H1 (cell line): ENCODE measurements at regions not wholly inside any gene's neighbourhood (a gene's known extent, or its start where the extent isn't known, plus 50 kb on each side); places are given as distances from the start of the nearest gene placed in this dataset.

Source experiments
- CBX5 ChIP-seq: fragments of 300-800, 300-1000 bp; sonication (generic); IDR thresholded peaks from 2 replicates; pipeline ENCODE4 v1.7.1; 2016; ENCODE audit warnings: antibody characterized with exemption, low read length, low read depth
- CREB1 ChIP-seq: IDR thresholded peaks from 2 replicates; pipeline ENCODE4 v1.6.1; 2012; ENCODE audit warnings: inconsistent platforms
- CTBP2 ChIP-seq: IDR thresholded peaks from 2 replicates; pipeline ENCODE4 v1.7.0; 2011; ENCODE audit warnings: borderline replicate concordance, mild to moderate bottlenecking, moderate library complexity, mixed read lengths, low read length; ENCODE audit not compliant: insufficient read depth, insufficient read length
- EZH2 ChIP-seq: fragments of 200-600 bp; sonication (generic); IDR thresholded peaks from 2 replicates; pipeline ENCODE4 v1.7.1; 2012; ENCODE audit warnings: low read depth, mild to moderate bottlenecking, moderate library complexity, low read length, inconsistent platforms; ENCODE audit not compliant: severe bottlenecking
- POLR2AphosphoS5 ChIP-seq: IDR thresholded peaks from 2 replicates; pipeline ENCODE4 v1.6.1; 2011; ENCODE audit warnings: low read depth, low read length
- RBBP5 ChIP-seq: IDR thresholded peaks from 2 replicates; pipeline ENCODE4 v1.7.1; 2012; ENCODE audit warnings: low read depth, mild to moderate bottlenecking, inconsistent platforms, low read length, moderate library complexity, borderline replicate concordance
- YY1 ChIP-seq: IDR thresholded peaks from 2 replicates; pipeline ENCODE4 v1.6.1; 2011; ENCODE audit warnings: low read depth, mild to moderate bottlenecking, low read length
- TF ChIP-seq, protein P1 (sequence below): IDR thresholded peaks from 2 replicates; pipeline ENCODE4 v1.6.1; 2012; ENCODE audit warnings: low read length, inconsistent platforms
- TF ChIP-seq, protein P2 (sequence below), 3 experiments: IDR thresholded peaks; 1 replicate in 2 of 3; 2 replicates in 1 of 3; pipeline versions ENCODE4 v1.5.1 to v1.6.1; 2011; ENCODE audit warnings: low read length in 3 of 3, mild to moderate bottlenecking in 3 of 3, inconsistent platforms in 2 of 3, low read depth in 1 of 3, moderate library complexity in 1 of 3; ENCODE audit not compliant: insufficient read depth in 1 of 3; ENCODE audit errors: control extremely low read depth in 1 of 3

DNA sequence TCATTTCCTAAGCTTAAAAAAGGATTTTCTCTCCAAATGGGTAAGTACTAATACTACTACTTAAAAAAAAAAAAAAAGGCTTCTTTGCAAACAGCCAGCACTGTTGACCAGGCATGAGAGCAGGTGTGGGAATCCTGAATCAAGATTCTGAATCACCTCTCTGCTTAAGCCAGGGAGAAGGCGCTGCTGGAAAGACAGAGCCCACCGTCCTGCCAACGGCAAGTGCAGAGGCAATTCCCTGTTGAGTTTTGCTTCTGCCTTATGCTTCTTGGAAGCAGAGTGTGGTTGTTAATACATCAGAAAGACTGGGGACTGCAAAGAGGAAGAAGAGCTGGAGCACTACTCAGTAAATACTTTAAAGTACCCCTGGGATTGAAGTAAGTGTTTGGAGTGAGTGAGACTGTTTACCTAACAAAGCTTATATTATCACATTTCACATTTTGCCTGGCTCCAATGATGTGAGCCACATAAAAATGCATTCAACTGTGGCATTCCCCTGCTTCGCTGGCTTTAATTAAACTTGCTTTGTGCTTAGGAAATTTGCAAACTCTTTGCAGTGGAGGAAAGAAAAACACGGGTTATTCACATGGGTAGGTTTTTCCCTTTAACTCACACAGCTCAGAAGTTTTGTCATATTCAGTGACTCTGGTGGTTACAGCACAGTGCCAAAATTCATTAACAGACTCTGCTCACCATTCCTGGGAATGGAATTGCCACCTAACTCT, 86.0 kb upstream of the KIF2B start:
- TF ChIP-seq EZH2 (no peak), YY1 (no peak), RBBP5 (no peak), CBX5 (no peak), CTBP2 (no peak), CREB1 (no peak), POLR2AphosphoS5 (no peak)
- TF ChIP-seq, protein P1, sequence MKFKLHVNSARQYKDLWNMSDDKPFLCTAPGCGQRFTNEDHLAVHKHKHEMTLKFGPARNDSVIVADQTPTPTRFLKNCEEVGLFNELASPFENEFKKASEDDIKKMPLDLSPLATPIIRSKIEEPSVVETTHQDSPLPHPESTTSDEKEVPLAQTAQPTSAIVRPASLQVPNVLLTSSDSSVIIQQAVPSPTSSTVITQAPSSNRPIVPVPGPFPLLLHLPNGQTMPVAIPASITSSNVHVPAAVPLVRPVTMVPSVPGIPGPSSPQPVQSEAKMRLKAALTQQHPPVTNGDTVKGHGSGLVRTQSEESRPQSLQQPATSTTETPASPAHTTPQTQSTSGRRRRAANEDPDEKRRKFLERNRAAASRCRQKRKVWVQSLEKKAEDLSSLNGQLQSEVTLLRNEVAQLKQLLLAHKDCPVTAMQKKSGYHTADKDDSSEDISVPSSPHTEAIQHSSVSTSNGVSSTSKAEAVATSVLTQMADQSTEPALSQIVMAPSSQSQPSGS, result no peak
- TF ChIP-seq, protein P2, sequence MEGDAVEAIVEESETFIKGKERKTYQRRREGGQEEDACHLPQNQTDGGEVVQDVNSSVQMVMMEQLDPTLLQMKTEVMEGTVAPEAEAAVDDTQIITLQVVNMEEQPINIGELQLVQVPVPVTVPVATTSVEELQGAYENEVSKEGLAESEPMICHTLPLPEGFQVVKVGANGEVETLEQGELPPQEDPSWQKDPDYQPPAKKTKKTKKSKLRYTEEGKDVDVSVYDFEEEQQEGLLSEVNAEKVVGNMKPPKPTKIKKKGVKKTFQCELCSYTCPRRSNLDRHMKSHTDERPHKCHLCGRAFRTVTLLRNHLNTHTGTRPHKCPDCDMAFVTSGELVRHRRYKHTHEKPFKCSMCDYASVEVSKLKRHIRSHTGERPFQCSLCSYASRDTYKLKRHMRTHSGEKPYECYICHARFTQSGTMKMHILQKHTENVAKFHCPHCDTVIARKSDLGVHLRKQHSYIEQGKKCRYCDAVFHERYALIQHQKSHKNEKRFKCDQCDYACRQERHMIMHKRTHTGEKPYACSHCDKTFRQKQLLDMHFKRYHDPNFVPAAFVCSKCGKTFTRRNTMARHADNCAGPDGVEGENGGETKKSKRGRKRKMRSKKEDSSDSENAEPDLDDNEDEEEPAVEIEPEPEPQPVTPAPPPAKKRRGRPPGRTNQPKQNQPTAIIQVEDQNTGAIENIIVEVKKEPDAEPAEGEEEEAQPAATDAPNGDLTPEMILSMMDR (IDR thresholded peaks at IDR 0.05; ENCODE audit: control extremely low read depth in 1 of 3, insufficient read depth in 1 of 3, low read depth in 1 of 3, low read length in 3 of 3), result no peak
